WTC11 (cell line): ENCODE measurements at regions not wholly inside any gene's neighbourhood (a gene's known extent, or its start where the extent isn't known, plus 50 kb on each side); places are given as distances from the start of the nearest gene placed in this dataset.

ENCODE experiments used
- ATAC-seq: fragments of 200-7000 bp; cut with Tn5 transposase; 2 replicates; pipeline ENCODE4 v1.10.0; 2021; ENCODE audit warnings: mild to moderate bottlenecking, moderate library complexity
- CTCF ChIA-PET: fragments of 300-600 bp; sonication (Branson Sonifier 250); formaldehyde crosslinking; loops from one replicate; lab custom pipeline; 2021; ENCODE audit warnings: antibody characterized with exemption; lab: Charles Lee
- POLR2A ChIA-PET: fragments of 350-600 bp; sonication (Branson Sonifier 250); formaldehyde crosslinking; loops from one replicate; lab custom pipeline; 2021; ENCODE audit warnings: antibody characterized with exemption; lab: Charles Lee
- DNase-seq: peaks from one replicate; pipeline ENCODE4 v3.0.0; 2021; ENCODE audit warnings: low spot score
- H3K27ac Mint-ChIP-seq: 2 replicates; pipeline ENCODE4 v1.8.0; 2021; ENCODE audit warnings: mixed read lengths
- H3K27me3 Mint-ChIP-seq: 2 replicates; pipeline ENCODE4 v1.8.0; 2021; ENCODE audit warnings: low read depth, mild to moderate bottlenecking, moderate library complexity, mixed read lengths
- H3K36me3 Mint-ChIP-seq: 2 replicates; pipeline ENCODE4 v1.8.0; 2021; ENCODE audit warnings: mixed read lengths
- H3K4me1 Mint-ChIP-seq: 2 replicates; pipeline ENCODE4 v1.8.0; 2022; ENCODE audit warnings: mixed read lengths
- H3K4me3 Mint-ChIP-seq: 2 replicates; pipeline ENCODE4 v1.8.0; 2021; ENCODE audit warnings: mild to moderate bottlenecking, moderate library complexity, mixed read lengths
- H3K9me3 Mint-ChIP-seq: 2 replicates; pipeline ENCODE4 v1.8.0; 2021; ENCODE audit warnings: mixed read lengths
- ATF1 ChIP-seq: sonication (generic); formaldehyde crosslinking; IDR thresholded peaks from 2 replicates; pipeline ENCODE4 v1.8.1; 2023; ENCODE audit warnings: mild to moderate bottlenecking, moderate library complexity, missing genetic modification reagents
- CBFB ChIP-seq: sonication (generic); formaldehyde crosslinking; IDR thresholded peaks from 2 replicates; pipeline ENCODE4 v1.8.1; 2022; ENCODE audit warnings: mild to moderate bottlenecking, low read depth, missing genetic modification reagents
- CDX4 ChIP-seq: fragments of 250-450 bp; sonication (Bioruptor Pico); IDR thresholded peaks from 2 replicates; pipeline ENCODE4 v1.9.0; 2021; ENCODE audit warnings: moderate library complexity, mild to moderate bottlenecking, inconsistent platforms, borderline replicate concordance
- CREB1 ChIP-seq: sonication (generic); formaldehyde crosslinking; IDR thresholded peaks from 2 replicates; pipeline ENCODE4 v1.8.0; 2023; ENCODE audit warnings: mild to moderate bottlenecking, missing genetic modification reagents
- EMX1 ChIP-seq: fragments of 250-450 bp; sonication (Bioruptor Pico); IDR thresholded peaks from 2 replicates; pipeline ENCODE4 v1.8.0; 2021; ENCODE audit warnings: mild to moderate bottlenecking
- GRHL2 ChIP-seq: fragments of 250-450 bp; sonication (Bioruptor Pico); IDR thresholded peaks from 2 replicates; pipeline ENCODE4 v1.8.0; 2022; ENCODE audit warnings: mild to moderate bottlenecking, moderate library complexity; ENCODE audit not compliant: insufficient replicate concordance, severe bottlenecking
- MXD4 ChIP-seq: fragments of 250-450 bp; sonication (Bioruptor Pico); IDR thresholded peaks from 2 replicates; pipeline ENCODE4 v1.8.0; 2021; ENCODE audit warnings: mild to moderate bottlenecking, moderate library complexity, borderline replicate concordance
- NFATC4 ChIP-seq: fragments of 250-450 bp; sonication (Bioruptor Pico); IDR thresholded peaks from 2 replicates; pipeline ENCODE4 v1.9.0; 2021; ENCODE audit warnings: mild to moderate bottlenecking
- NR3C1 ChIP-seq: sonication (generic); formaldehyde crosslinking; conservative IDR thresholded peaks from 2 replicates; pipeline ENCODE4 v1.8.1; 2023; ENCODE audit warnings: low read depth, mild to moderate bottlenecking, missing genetic modification reagents
- OVOL2 ChIP-seq: fragments of 250-450 bp; sonication (Bioruptor Pico); IDR thresholded peaks from 2 replicates; pipeline ENCODE4 v1.9.0; 2021; ENCODE audit warnings: mild to moderate bottlenecking, borderline replicate concordance
- TEAD4 ChIP-seq: sonication (generic); formaldehyde crosslinking; IDR thresholded peaks from 2 replicates; pipeline ENCODE4 v1.8.0; 2022; ENCODE audit warnings: mild to moderate bottlenecking, missing genetic modification reagents
- TP53 ChIP-seq: sonication (generic); formaldehyde crosslinking; IDR thresholded peaks from 2 replicates; pipeline ENCODE4 v1.8.1; 2023; ENCODE audit warnings: mild to moderate bottlenecking, missing genetic modification reagents
- ZNF138 ChIP-seq: sonication (generic); formaldehyde crosslinking; conservative IDR thresholded peaks from 2 replicates; pipeline ENCODE4 v1.8.1; 2022; ENCODE audit warnings: mild to moderate bottlenecking, moderate library complexity, missing genetic modification reagents
- ZNF232 ChIP-seq: sonication (generic); formaldehyde crosslinking; IDR thresholded peaks from 2 replicates; pipeline ENCODE4 v1.8.0; 2022; ENCODE audit warnings: mild to moderate bottlenecking, missing genetic modification reagents
- ZNF263 ChIP-seq: sonication (generic); formaldehyde crosslinking; IDR thresholded peaks from 2 replicates; pipeline ENCODE4 v1.8.1; 2022; ENCODE audit warnings: low read depth, mild to moderate bottlenecking, moderate library complexity, missing genetic modification reagents
- ZNF317 ChIP-seq: sonication (generic); formaldehyde crosslinking; IDR thresholded peaks from 2 replicates; pipeline ENCODE4 v1.8.1; 2023; ENCODE audit warnings: low read depth, mild to moderate bottlenecking, moderate library complexity, missing genetic modification reagents, borderline replicate concordance
- ZNF416 ChIP-seq: fragments of 250-450 bp; sonication (Bioruptor Pico); IDR thresholded peaks from 2 replicates; pipeline ENCODE4 v1.9.0; 2021; ENCODE audit warnings: mild to moderate bottlenecking, inconsistent platforms
- TF ChIP-seq, protein P1 (sequence below): sonication (generic); formaldehyde crosslinking; IDR thresholded peaks from 2 replicates; pipeline ENCODE4 v1.8.1; 2022; ENCODE audit warnings: mild to moderate bottlenecking, moderate library complexity, missing genetic modification reagents
- TF ChIP-seq, protein P2 (sequence below): sonication (generic); formaldehyde crosslinking; IDR thresholded peaks from 2 replicates; pipeline ENCODE4 v1.8.0; 2023; ENCODE audit warnings: mild to moderate bottlenecking, missing genetic modification reagents
- TF ChIP-seq, protein P3 (sequence below): sonication (generic); formaldehyde crosslinking; IDR thresholded peaks from 2 replicates; pipeline ENCODE4 v1.8.0; 2023; ENCODE audit warnings: missing genetic modification reagents, mild to moderate bottlenecking, borderline replicate concordance
- TF ChIP-seq, protein P4 (sequence below): fragments of 250-450 bp; sonication (Bioruptor Pico); IDR thresholded peaks from 2 replicates; pipeline ENCODE4 v1.8.0; 2021; ENCODE audit warnings: mild to moderate bottlenecking
- TF ChIP-seq, protein P5 (sequence below): sonication (generic); formaldehyde crosslinking; IDR thresholded peaks from 2 replicates; pipeline ENCODE4 v1.8.1; 2022; ENCODE audit warnings: missing genetic modification reagents, borderline replicate concordance
- TF ChIP-seq, protein P6 (sequence below): sonication (generic); formaldehyde crosslinking; IDR thresholded peaks from 2 replicates; pipeline ENCODE4 v1.8.1; 2023; ENCODE audit warnings: mild to moderate bottlenecking, missing genetic modification reagents, moderate library complexity

GRCh38 chr21:41630917-41631316 is 123.0 kb upstream of the TMPRSS2 start (continued):
- TF ChIP-seq, protein P1, sequence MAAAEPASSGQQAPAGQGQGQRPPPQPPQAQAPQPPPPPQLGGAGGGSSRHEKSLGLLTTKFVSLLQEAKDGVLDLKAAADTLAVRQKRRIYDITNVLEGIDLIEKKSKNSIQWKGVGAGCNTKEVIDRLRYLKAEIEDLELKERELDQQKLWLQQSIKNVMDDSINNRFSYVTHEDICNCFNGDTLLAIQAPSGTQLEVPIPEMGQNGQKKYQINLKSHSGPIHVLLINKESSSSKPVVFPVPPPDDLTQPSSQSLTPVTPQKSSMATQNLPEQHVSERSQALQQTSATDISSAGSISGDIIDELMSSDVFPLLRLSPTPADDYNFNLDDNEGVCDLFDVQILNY (CRISPR knock-in tag): no peak
- TF ChIP-seq CDX4 (CRISPR knock-in tag): no peak
- no peak for TF ChIP-seq ATF1 (CRISPR knock-in tag)
- TF ChIP-seq OVOL2: no peak
- TF ChIP-seq ZNF138 (CRISPR knock-in tag): no peak

- ATAC-seq: no peak
- ChIA-PET POLR2A (no interaction called here), CTCF (no interaction called here)
- Mint-ChIP-seq H3K9me3 (peaks cover 10% of the 10 kb centered on the region; the same call in 1 of the 2 replicates), H3K4me1 (peaks cover 7% of the 10 kb centered on the region; the same call in 1 of the 2 replicates), H3K27ac (no peak overlapping the region), H3K36me3 (no peaks in the 10 kb centered on the region), H3K4me3 (no peak overlapping the region), H3K27me3 (no peaks in the 10 kb centered on the region)
- TF ChIP-seq MXD4 (CRISPR knock-in tag) (no peak), TP53 (no peak), NFATC4 (CRISPR knock-in tag) (no peak)
- DNase-seq: no peak
Observed at GRCh38 chr21:41630249-41630648, 122.3 kb upstream of the TMPRSS2 start.

DNA sequence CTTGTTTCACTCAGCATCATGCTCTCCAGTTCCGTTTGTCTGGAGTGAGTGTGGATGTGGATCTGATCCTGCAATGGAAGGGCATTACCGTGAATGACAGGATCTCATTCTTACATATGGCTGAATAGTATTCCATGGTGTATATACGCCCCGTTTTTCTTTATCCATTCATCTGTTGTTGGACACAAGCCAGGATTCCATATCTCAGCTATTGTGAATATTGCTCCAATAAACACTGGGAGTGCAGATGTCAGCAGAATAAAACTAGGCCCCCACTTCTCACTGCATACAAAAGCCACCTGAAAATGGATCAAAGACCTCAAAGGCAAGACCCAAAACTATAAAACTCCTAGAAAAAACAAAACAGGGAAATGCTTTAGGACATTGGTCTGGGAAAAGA is 120.3 kb upstream of the TMPRSS2 start:
- ATAC-seq (no peak), DNase-seq (no peak)
- Mint-ChIP-seq H3K27me3 (no peaks in the 10 kb centered on the region), H3K4me1 (no peaks in the 10 kb centered on the region), H3K36me3 (no peaks in the 10 kb centered on the region), H3K9me3 (peaks cover 20% of the 10 kb centered on the region), H3K27ac (no peak overlapping the region), H3K4me3 (no peak overlapping the region)
- CTCF ChIA-PET: no interaction called here
- POLR2A ChIA-PET: no interaction called here
- TF ChIP-seq, protein P2, sequence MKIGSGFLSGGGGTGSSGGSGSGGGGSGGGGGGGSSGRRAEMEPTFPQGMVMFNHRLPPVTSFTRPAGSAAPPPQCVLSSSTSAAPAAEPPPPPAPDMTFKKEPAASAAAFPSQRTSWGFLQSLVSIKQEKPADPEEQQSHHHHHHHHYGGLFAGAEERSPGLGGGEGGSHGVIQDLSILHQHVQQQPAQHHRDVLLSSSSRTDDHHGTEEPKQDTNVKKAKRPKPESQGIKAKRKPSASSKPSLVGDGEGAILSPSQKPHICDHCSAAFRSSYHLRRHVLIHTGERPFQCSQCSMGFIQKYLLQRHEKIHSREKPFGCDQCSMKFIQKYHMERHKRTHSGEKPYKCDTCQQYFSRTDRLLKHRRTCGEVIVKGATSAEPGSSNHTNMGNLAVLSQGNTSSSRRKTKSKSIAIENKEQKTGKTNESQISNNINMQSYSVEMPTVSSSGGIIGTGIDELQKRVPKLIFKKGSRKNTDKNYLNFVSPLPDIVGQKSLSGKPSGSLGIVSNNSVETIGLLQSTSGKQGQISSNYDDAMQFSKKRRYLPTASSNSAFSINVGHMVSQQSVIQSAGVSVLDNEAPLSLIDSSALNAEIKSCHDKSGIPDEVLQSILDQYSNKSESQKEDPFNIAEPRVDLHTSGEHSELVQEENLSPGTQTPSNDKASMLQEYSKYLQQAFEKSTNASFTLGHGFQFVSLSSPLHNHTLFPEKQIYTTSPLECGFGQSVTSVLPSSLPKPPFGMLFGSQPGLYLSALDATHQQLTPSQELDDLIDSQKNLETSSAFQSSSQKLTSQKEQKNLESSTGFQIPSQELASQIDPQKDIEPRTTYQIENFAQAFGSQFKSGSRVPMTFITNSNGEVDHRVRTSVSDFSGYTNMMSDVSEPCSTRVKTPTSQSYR (CRISPR knock-in tag): no peak
- TF ChIP-seq, protein P3, sequence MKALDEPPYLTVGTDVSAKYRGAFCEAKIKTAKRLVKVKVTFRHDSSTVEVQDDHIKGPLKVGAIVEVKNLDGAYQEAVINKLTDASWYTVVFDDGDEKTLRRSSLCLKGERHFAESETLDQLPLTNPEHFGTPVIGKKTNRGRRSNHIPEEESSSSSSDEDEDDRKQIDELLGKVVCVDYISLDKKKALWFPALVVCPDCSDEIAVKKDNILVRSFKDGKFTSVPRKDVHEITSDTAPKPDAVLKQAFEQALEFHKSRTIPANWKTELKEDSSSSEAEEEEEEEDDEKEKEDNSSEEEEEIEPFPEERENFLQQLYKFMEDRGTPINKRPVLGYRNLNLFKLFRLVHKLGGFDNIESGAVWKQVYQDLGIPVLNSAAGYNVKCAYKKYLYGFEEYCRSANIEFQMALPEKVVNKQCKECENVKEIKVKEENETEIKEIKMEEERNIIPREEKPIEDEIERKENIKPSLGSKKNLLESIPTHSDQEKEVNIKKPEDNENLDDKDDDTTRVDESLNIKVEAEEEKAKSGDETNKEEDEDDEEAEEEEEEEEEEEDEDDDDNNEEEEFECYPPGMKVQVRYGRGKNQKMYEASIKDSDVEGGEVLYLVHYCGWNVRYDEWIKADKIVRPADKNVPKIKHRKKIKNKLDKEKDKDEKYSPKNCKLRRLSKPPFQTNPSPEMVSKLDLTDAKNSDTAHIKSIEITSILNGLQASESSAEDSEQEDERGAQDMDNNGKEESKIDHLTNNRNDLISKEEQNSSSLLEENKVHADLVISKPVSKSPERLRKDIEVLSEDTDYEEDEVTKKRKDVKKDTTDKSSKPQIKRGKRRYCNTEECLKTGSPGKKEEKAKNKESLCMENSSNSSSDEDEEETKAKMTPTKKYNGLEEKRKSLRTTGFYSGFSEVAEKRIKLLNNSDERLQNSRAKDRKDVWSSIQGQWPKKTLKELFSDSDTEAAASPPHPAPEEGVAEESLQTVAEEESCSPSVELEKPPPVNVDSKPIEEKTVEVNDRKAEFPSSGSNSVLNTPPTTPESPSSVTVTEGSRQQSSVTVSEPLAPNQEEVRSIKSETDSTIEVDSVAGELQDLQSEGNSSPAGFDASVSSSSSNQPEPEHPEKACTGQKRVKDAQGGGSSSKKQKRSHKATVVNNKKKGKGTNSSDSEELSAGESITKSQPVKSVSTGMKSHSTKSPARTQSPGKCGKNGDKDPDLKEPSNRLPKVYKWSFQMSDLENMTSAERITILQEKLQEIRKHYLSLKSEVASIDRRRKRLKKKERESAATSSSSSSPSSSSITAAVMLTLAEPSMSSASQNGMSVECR: no peak
- no peak for TF ChIP-seq ZNF232 (CRISPR knock-in tag)
- TF ChIP-seq ZNF317: no peak
- TF ChIP-seq CREB1 (CRISPR knock-in tag): no peak
- TF ChIP-seq CBFB (CRISPR knock-in tag): no peak
- TF ChIP-seq, protein P4, sequence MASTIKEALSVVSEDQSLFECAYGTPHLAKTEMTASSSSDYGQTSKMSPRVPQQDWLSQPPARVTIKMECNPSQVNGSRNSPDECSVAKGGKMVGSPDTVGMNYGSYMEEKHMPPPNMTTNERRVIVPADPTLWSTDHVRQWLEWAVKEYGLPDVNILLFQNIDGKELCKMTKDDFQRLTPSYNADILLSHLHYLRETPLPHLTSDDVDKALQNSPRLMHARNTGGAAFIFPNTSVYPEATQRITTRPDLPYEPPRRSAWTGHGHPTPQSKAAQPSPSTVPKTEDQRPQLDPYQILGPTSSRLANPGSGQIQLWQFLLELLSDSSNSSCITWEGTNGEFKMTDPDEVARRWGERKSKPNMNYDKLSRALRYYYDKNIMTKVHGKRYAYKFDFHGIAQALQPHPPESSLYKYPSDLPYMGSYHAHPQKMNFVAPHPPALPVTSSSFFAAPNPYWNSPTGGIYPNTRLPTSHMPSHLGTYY (CRISPR knock-in tag): no peak
- no peak for TF ChIP-seq ZNF263 (CRISPR knock-in tag)
- no peak for TF ChIP-seq EMX1
- TF ChIP-seq, protein P5, sequence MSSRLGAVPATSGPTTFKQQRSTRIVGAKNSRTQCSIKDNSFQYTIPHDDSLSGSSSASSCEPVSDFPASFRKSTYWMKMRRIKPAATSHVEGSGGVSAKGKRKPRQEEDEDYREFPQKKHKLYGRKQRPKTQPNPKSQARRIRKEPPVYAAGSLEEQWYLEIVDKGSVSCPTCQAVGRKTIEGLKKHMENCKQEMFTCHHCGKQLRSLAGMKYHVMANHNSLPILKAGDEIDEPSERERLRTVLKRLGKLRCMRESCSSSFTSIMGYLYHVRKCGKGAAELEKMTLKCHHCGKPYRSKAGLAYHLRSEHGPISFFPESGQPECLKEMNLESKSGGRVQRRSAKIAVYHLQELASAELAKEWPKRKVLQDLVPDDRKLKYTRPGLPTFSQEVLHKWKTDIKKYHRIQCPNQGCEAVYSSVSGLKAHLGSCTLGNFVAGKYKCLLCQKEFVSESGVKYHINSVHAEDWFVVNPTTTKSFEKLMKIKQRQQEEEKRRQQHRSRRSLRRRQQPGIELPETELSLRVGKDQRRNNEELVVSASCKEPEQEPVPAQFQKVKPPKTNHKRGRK: no peak
- TF ChIP-seq TEAD4 (CRISPR knock-in tag): no peak
- TF ChIP-seq NR3C1 (CRISPR knock-in tag): no peak
- TF ChIP-seq GRHL2: no peak
- TF ChIP-seq, protein P6, sequence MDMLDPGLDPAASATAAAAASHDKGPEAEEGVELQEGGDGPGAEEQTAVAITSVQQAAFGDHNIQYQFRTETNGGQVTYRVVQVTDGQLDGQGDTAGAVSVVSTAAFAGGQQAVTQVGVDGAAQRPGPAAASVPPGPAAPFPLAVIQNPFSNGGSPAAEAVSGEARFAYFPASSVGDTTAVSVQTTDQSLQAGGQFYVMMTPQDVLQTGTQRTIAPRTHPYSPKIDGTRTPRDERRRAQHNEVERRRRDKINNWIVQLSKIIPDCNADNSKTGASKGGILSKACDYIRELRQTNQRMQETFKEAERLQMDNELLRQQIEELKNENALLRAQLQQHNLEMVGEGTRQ (CRISPR knock-in tag): no peak
- no peak for TF ChIP-seq ZNF416 (CRISPR knock-in tag)
